Fibroblast of the aortic adventitia (primary cell): ENCODE measurements at regions not wholly inside any gene's neighbourhood (a gene's known extent, or its start where the extent isn't known, plus 50 kb on each side); places are given as distances from the start of the nearest gene placed in this dataset.

ENCODE experiments used
- DNase-seq: peaks from one replicate; pipeline ENCODE4 v3.0.0-alpha.2; 2010; ENCODE audit warnings: low read depth
- H3K4me3 ChIP-seq: 2 replicates; pipeline ENCODE4 v1.5.1; 2011; ENCODE audit warnings: low read depth, mild to moderate bottlenecking, control low read depth, low read length, moderate library complexity
- TF ChIP-seq, protein P1 (sequence below): IDR thresholded peaks from 2 replicates; pipeline ENCODE4 v1.5.1; 2011; ENCODE audit warnings: mild to moderate bottlenecking, low read length, control low read depth, inconsistent platforms; ENCODE audit not compliant: insufficient read depth

DNA sequence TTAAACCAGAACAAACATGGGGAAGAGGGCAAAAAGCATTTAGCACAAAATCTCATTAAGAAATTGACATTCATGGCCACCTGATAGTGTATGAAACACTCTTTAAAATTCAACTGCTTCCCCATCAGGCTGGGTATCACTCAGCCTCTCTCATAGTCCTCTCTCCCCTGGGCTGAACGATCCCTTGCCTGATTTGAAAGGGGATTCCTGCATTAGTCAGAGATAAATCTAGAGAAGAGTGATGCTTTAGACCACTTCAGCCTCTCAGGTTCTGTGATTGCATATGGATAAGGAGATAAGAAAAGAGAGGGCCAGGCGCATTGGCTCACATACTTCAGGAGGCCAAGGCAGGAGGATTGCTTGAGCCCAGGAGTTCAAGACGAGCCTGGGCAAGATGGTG lies 280.0 kb downstream of the SOX9 start:
- DNase-seq = no peak
- no peak overlapping the region for H3K4me3 ChIP-seq
- TF ChIP-seq, protein P1, sequence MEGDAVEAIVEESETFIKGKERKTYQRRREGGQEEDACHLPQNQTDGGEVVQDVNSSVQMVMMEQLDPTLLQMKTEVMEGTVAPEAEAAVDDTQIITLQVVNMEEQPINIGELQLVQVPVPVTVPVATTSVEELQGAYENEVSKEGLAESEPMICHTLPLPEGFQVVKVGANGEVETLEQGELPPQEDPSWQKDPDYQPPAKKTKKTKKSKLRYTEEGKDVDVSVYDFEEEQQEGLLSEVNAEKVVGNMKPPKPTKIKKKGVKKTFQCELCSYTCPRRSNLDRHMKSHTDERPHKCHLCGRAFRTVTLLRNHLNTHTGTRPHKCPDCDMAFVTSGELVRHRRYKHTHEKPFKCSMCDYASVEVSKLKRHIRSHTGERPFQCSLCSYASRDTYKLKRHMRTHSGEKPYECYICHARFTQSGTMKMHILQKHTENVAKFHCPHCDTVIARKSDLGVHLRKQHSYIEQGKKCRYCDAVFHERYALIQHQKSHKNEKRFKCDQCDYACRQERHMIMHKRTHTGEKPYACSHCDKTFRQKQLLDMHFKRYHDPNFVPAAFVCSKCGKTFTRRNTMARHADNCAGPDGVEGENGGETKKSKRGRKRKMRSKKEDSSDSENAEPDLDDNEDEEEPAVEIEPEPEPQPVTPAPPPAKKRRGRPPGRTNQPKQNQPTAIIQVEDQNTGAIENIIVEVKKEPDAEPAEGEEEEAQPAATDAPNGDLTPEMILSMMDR = no peak

DNA sequence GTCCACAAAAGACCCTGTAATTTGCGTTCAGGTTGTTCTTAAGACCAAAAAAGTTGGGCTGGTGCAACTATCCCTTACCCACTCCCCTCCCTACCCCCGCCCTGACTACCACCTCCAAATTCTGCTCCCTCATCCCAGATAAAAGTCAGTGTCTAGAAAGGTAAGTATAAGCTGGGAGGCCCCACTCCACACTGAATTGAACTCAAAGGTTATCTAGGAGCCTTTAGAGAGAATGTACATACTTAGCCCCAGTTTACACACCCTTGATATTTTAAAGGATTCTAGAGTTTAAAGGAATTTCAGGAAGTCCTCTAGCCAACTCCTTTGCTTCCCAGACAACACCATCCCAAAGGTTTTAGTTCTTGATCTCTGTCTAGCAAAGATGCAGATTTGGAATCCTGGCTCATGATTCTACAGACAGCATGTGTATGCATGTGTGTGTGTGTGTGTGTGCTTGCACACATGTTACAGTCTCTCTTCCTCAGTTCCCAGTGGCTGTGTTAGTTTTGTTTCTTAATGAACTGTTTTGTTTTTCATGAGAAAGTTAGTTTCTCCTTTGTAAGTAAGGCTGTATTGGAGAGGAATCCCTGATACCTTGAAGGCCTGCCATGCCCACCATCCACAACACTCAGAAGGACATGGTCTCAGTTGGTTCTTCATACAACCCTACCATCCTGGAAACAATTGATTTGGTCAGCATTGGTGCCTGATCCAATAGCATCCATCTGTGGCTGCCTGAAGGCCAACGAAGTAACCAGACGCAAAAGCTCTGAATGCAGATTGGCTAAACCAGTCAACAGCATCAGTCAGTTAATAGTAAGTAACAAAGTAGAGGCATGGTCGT lies 281.3 kb downstream of the SOX9 start:
- no peak for DNase-seq
- TF ChIP-seq, protein P1 = no peak
- no peak overlapping the region for H3K4me3 ChIP-seq

DNA sequence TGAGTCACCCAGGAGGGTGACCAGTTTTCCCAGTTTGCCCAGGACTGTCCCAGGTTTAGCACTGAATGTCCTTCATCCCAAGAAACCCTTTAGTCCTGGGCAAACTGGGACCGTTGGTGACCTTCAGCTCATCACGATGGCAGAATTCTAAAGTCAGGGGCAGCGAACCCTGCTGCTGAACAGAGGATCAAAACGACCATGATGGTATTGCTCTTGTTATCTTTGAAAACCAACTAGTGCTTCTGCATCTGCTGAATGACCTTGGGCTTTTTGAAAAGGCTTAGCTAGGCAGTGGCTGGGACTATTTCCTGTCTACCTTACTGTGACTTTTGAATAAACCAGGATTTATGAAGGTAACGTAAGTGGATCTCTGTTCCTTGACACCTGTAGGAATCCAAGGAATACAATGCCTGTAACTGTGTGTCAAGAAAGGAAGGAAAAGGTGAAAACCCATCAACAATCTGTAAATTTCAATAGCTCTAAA lies 281.9 kb downstream of the SOX9 start:
- TF ChIP-seq, protein P1 = no peak
- H3K4me3 ChIP-seq = no peak overlapping the region
- DNase-seq = no peak

DNA sequence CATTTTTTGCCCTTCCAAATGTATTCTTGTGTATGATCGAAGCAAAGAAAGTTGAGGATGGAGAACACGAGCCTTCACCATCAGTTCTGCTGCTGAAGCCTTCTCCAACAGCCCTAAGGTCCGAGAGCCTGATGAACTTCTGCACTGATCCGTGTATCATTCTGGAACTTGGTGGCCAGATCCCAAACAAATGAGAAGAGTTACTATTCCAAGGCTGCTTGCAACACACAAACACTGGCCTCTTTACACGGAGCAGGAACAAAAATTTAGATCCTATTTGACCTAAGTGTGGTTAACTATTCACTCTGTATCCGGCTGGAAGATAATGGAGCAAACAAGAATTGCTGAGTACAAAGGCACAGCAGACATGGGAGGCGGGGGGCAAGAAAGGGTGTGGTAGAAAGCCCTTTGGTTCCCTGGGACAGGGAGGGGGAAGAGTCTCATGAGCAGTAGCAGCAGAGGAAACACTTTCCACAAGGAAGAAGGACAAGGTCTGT lies 282.9 kb downstream of the SOX9 start:
- TF ChIP-seq, protein P1 = no peak
- H3K4me3 ChIP-seq = no peak overlapping the region
- DNase-seq = no peak

DNA sequence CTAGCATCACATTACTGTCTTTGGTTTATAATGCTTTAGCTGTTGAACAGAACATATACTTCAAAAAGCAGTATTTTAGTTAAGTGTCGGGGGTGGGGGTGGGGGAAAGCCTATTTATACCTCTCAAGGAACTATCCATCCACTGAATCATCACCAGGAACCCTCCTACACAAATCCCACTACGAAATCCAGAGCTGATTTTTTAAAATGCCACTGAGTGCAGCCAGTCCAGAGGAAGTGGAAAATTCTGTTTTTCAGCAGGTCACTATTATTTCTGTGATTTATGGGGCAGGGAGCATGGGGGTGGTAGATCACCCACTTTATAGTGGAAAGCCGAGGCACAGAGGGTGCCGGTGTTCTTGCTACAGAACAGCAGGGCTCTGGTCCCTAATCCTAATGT lies 284.1 kb downstream of the SOX9 start:
- TF ChIP-seq, protein P1 = no peak
- DNase-seq = peak; percentile 54
- no peak overlapping the region for H3K4me3 ChIP-seq

DNA sequence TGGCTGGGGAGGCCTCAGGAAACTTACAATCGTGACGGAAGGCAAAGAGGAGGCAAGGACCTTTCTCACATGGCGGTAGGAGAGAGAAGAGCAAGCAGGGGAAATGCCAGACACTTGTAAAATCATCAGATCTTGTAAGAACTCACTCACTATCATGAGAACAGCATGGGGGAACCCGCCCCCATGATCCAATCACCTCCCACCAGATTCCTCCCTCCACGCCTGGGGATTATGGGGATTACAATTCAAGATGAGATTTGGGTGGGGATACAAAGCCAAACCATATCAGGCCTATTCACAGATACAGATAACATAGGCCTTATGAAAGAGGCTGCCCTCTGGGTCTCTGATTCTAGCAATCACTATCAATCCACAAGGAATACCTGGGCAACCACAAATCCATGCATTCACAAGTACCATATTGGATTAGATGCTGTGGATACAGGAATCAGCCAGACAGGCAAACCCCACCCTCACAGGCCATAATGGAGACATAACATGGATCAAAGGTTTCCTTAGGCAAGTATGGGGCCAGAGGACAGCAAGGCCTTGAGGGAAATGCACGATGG lies 284.9 kb downstream of the SOX9 start:
- H3K4me3 ChIP-seq = no peak overlapping the region
- TF ChIP-seq, protein P1 = no peak
- no peak for DNase-seq
